ENCODE measurements at regions not wholly inside any gene's neighbourhood (a gene's known extent, or its start where the extent isn't known, plus 50 kb on each side); places are given as distances from the start of the nearest gene placed in this dataset.

- TF ChIP-seq CTCF (IDR thresholded peaks at IDR 0.05) (no peak), POLR2AphosphoS5 (IDR thresholded peaks at IDR 0.05; ENCODE audit: low read depth, low read length) (no peak), REST (IDR thresholded peaks at IDR 0.05; ENCODE audit: insufficient read depth in 1 of 2, low read depth in 2 of 2, low read length in 1 of 2) (no peak), SIN3A (IDR thresholded peaks at IDR 0.05; ENCODE audit: borderline replicate concordance, insufficient read depth, low read depth, low read length) (no peak), TCF7L2 (IDR thresholded peaks at IDR 0.05; ENCODE audit: low read depth, low read length) (no peak)
Measured at GRCh38 chr7:153628406-153628805, 423.8 kb upstream of the DPP6 start.
